Lung (tissue), 11 donors: ENCODE measurements at regions not wholly inside any gene's neighbourhood (a gene's known extent, or its start where the extent isn't known, plus 50 kb on each side); places are given as distances from the start of the nearest gene placed in this dataset.

Source experiments
- ATAC-seq: fragments of 200-7000 bp; cut with Tn5 transposase; one replicate; pipeline ENCODE4 v1.9.1; 2020; ENCODE audit warnings: moderate number of reproducible peaks; ENCODE audit not compliant: insufficient read depth, low FRiP score
- DNase-seq, 3 donors: peaks; one replicate each; pipeline ENCODE4 v3.0.0-alpha.2; 2013 to 2017
- H3K27ac ChIP-seq, 2 donors: one replicate each; pipeline ENCODE4 v1.5.1; 2013; ENCODE audit warnings: mild to moderate bottlenecking in 2 of 2, moderate library complexity in 2 of 2, control low read depth in 1 of 2, inconsistent platforms in 1 of 2, low read depth in 1 of 2, low read length in 1 of 2
- H3K27me3 ChIP-seq, 3 donors: one replicate each; pipeline ENCODE4 v1.5.1; 2013; ENCODE audit warnings: low read length in 2 of 3; ENCODE audit not compliant: control insufficient read depth in 3 of 3, insufficient read depth in 3 of 3
- H3K36me3 ChIP-seq, 4 donors: one replicate each; pipeline ENCODE4 v1.5.1; 2013; ENCODE audit warnings: low read length in 4 of 4, mild to moderate bottlenecking in 1 of 4, moderate library complexity in 1 of 4; ENCODE audit not compliant: control insufficient read depth in 4 of 4, insufficient read depth in 4 of 4
- H3K4me1 ChIP-seq, 5 donors: one replicate each; pipeline ENCODE4 v1.5.1; 2013; ENCODE audit warnings: low read length in 5 of 5, mild to moderate bottlenecking in 2 of 5, moderate library complexity in 1 of 5; ENCODE audit not compliant: control insufficient read depth in 5 of 5, insufficient read depth in 5 of 5
- H3K4me3 ChIP-seq: one replicate; pipeline ENCODE4 v1.5.1; 2013; ENCODE audit warnings: mild to moderate bottlenecking, control low read depth, moderate library complexity
- H3K9ac ChIP-seq, 2 donors: one replicate each; pipeline ENCODE4 v1.5.1; 2013; ENCODE audit warnings: low read length in 2 of 2, control low read depth in 1 of 2; ENCODE audit not compliant: insufficient read depth in 1 of 2
- H3K9me3 ChIP-seq, 4 donors: one replicate each; pipeline ENCODE4 v1.5.1; 2013; ENCODE audit warnings: low read length in 3 of 4, mild to moderate bottlenecking in 1 of 4, moderate library complexity in 1 of 4; ENCODE audit not compliant: control insufficient read depth in 4 of 4, insufficient read depth in 3 of 4
- WGBS, 2 donors: extraction: QIAGEN DNeasy Blood & Tissue Kit; methylation state at CpG; one replicate each; pipeline ENCODE4 v1.1.7; 2013; 5-methylcytosine and 5-hydroxymethylcytosine counted together
- TF ChIP-seq, protein P1 (sequence below): IDR thresholded peaks from 2 replicates; pipeline ENCODE4 v1.5.1; 2012; ENCODE audit warnings: mild to moderate bottlenecking; ENCODE audit errors: control extremely low read depth, extremely low read depth
- donor health status: control.
- donor health status: control.
- donor health status: Bipolar disorder and iron deficiency.
- donor health status: healthy.
- donor health status: DM: yes; HTN: yes; CAD: no.

DNA sequence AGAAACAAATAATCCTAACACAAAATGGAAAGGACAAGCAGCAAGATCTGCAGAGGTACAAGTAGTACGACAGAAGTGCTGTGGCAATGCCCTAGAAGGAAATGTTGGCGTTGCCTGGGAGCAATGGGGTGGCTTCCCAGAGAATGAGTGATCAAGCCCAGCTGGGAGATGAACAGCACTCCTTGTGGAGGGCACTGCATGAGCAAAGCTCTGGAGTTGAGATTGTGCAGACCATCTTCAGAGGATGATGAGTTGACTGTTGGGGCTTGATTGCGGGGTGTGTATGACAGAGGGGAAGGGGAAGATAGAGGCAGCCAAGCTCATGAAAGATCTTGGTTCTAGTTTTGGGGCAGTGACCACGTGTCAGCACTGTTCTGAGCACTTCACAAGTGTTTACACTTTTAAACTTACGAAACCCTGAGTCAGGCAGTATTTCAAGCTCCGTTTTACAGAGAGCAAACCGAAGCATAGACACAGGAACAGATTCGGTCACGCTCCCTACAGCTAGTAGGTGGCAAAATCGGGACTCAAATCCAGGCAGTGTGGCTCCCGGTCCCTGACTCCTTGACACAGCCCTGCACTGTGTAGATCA, 127.2 kb upstream of the LHX5 start:
- no peak overlapping the region for H3K27ac ChIP-seq
- peaks cover 0 to 10% (median 0%) of the 10 kb centered on the region in 3 donors for H3K27me3 ChIP-seq
- DNase-seq: no peak

DNA sequence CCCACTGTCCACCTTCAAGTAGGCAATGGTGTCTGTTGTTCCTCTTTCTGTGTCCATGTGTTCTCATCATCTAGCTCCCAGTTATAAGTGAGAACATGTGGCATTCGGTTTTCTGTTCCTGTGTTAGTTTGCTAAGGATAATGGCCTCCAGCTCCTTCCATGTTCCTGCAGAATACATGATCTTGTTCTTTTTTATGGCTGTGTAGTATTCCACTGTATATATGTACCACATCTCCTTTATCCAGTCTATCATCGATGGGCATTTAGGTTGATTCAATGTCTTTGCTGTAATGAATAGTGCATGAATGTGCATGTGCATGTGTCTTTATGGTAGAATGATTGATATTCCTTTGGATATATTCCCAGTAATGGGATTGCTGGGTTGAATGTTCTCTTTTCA, 123.3 kb upstream of the LHX5 start:
- ATAC-seq (no peak), DNase-seq (no peak)
- no peaks in the 10 kb centered on the region for H3K36me3 ChIP-seq
- H3K4me1 ChIP-seq: peaks cover 0 to 4% (median 0%) of the 10 kb centered on the region in 5 donors
- peaks cover 0 to 8% (median 2%) of the 10 kb centered on the region in 4 donors for H3K9me3 ChIP-seq
- no peak overlapping the region for H3K27ac ChIP-seq
- H3K4me3 ChIP-seq: no peak overlapping the region
- no peak overlapping the region for H3K9ac ChIP-seq
- TF ChIP-seq, protein P1, sequence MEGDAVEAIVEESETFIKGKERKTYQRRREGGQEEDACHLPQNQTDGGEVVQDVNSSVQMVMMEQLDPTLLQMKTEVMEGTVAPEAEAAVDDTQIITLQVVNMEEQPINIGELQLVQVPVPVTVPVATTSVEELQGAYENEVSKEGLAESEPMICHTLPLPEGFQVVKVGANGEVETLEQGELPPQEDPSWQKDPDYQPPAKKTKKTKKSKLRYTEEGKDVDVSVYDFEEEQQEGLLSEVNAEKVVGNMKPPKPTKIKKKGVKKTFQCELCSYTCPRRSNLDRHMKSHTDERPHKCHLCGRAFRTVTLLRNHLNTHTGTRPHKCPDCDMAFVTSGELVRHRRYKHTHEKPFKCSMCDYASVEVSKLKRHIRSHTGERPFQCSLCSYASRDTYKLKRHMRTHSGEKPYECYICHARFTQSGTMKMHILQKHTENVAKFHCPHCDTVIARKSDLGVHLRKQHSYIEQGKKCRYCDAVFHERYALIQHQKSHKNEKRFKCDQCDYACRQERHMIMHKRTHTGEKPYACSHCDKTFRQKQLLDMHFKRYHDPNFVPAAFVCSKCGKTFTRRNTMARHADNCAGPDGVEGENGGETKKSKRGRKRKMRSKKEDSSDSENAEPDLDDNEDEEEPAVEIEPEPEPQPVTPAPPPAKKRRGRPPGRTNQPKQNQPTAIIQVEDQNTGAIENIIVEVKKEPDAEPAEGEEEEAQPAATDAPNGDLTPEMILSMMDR: no peak
- 81 to 84% methylated on average over 2 of the region's 2 CpGs for WGBS, 2 donors
- H3K27me3 ChIP-seq: peaks cover 6 to 38% (median 9%) of the 10 kb centered on the region in 3 donors

More for the DNA sequence above, 127.2 kb upstream of the LHX5 start:
- Histone ChIP-seq H3K9ac (no peak overlapping the region), H3K4me3 (no peak overlapping the region), H3K36me3 (no peaks in the 10 kb centered on the region), H3K4me1 (no peaks in the 10 kb centered on the region), H3K9me3 (peaks cover 0 to 3% (median 0%) of the 10 kb centered on the region in 4 donors)
- ATAC-seq: no peak
- TF ChIP-seq, protein P1: no peak
- 45 to 63% methylated on average over 11 of the region's 11 CpGs for WGBS, 2 donors

DNA sequence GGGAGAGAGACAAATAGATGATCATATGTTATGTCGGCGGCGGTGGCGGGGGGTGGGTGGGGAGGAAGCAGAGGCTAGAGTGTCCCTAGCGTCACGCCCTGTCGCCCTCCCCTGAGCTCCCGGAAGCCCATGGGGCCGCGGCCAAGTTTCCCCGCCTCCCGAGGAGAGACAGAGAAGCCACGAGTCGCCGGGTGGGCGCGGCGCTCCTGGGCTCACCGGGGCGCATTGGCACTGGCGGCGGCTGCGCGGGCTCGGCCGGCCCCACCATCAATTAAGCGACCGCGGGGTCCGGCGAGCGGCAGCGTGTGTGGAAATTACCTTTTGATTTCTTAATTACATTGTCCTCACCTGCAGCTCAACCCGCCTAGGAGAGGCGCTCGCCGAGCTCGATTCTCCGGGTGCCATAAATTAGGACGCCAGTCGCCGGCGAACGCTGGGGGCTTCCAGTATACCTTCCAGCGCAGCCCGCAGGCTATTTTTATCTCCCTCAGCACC, 119.9 kb upstream of the LHX5 start:
- no peak for ATAC-seq
- Histone ChIP-seq H3K36me3 (no peaks in the 10 kb centered on the region), H3K4me1 (peaks cover 0 to 4% (median 0%) of the 10 kb centered on the region in 5 donors), H3K9me3 (peaks cover 0 to 13% (median 2%) of the 10 kb centered on the region in 4 donors), H3K27me3 (peaks cover 11 to 57% (median 15%) of the 10 kb centered on the region in 3 donors), H3K27ac (no peak overlapping the region), H3K9ac (no peak overlapping the region), H3K4me3 (no peak overlapping the region)
- DNase-seq: peak; percentile 3 to 15 (median 11)
- TF ChIP-seq, protein P1: no peak
- WGBS, 2 donors: 0 to 2% methylated on average over 42 to 46 of the region's 46 CpGs
